Skin of body (tissue), 1 donor: ENCODE measurements at regions not wholly inside any gene's neighbourhood (a gene's known extent, or its start where the extent isn't known, plus 50 kb on each side); places are given as distances from the start of the nearest gene placed in this dataset.

Experiments
- DNase-seq: peaks from one replicate; lab custom pipeline; 2025; lab: John Stamatoyannopoulos, UW

- DNase-seq, result no peak
These were observed 52.5 kb downstream of the KCNF1 start for GRCh38 chr2:10964052-10964790.

GRCh38 chr2:10965241-10965843 lies 53.6 kb downstream of the KCNF1 start:
- no peak for DNase-seq

- DNase-seq, result no peak
These were observed 54.3 kb downstream of the KCNF1 start for GRCh38 chr2:10966056-10966455.

- DNase-seq, result no peak
These were observed 55.0 kb downstream of the KCNF1 start for GRCh38 chr2:10966741-10967140.

GRCh38 chr2:10968176-10968575 lies 56.4 kb downstream of the KCNF1 start:
- DNase-seq, result no peak

GRCh38 chr2:10970666-10971065 lies 58.9 kb downstream of the KCNF1 start:
- no peak for DNase-seq

GRCh38 chr2:10971161-10971887 lies 59.6 kb downstream of the KCNF1 start:
- DNase-seq, result no peak

- DNase-seq, result no peak
These were observed 60.1 kb downstream of the KCNF1 start for GRCh38 chr2:10971888-10972260.

- no peak for DNase-seq
These were observed 61.1 kb downstream of the KCNF1 start for GRCh38 chr2:10972683-10973433.

- no peak for DNase-seq
These were observed 62.0 kb downstream of the KCNF1 start for GRCh38 chr2:10973766-10974165.

GRCh38 chr2:10977003-10977402 lies 65.3 kb downstream of the KCNF1 start:
- DNase-seq, result no peak

GRCh38 chr2:10977621-10978020 lies 65.9 kb downstream of the KCNF1 start:
- no peak for DNase-seq

GRCh38 chr2:10978090-10978670 lies 66.4 kb downstream of the KCNF1 start:
- DNase-seq, result no peak

GRCh38 chr2:10980071-10980470 lies 68.3 kb downstream of the KCNF1 start:
- DNase-seq, result no peak

- no peak for DNase-seq
These were observed 69.2 kb downstream of the KCNF1 start for GRCh38 chr2:10980886-10981425.

GRCh38 chr2:10981451-10981850 lies 69.7 kb downstream of the KCNF1 start:
- DNase-seq, result no peak

GRCh38 chr2:10981941-10982431 lies 70.3 kb downstream of the KCNF1 start:
- no peak for DNase-seq

GRCh38 chr2:10982931-10983701 lies 71.4 kb downstream of the KCNF1 start:
- peak; percentile 52 for DNase-seq

GRCh38 chr2:10983711-10984110 lies 72.0 kb downstream of the KCNF1 start:
- DNase-seq, result no peak

GRCh38 chr2:10984418-10985135 lies 72.8 kb downstream of the KCNF1 start:
- peak; percentile 36 for DNase-seq
